ENCODE measurements at regions not wholly inside any gene's neighbourhood (a gene's known extent, or its start where the extent isn't known, plus 50 kb on each side); places are given as distances from the start of the nearest gene placed in this dataset.

- Mint-ChIP-seq H3K4me3 (no peak overlapping the region), H3K4me1 (no peaks in the 10 kb centered on the region), H3K27me3 (ENCODE audit: low read depth in 2 of 2) (peaks cover 2 to 57% of the 10 kb centered on the region in 2 donors), H3K9me3 (no peaks in the 10 kb centered on the region), H3K27ac (no peak overlapping the region), H3K36me3 (no peaks in the 10 kb centered on the region)
- intact Hi-C loops (cut with micrococcal nuclease), result no loop called here
- ATAC-seq (no peak), DNase-seq (no peak)
- Histone ChIP-seq H3K4me3 (ENCODE audit: low read length) (no peak overlapping the region), H3K4me1 (ENCODE audit: control insufficient read depth, insufficient read depth, low read length) (no peaks in the 10 kb centered on the region), H3K27ac (ENCODE audit: low read length) (no peak overlapping the region), H3K36me3 (ENCODE audit: control insufficient read depth, insufficient read depth, low read length) (no peaks in the 10 kb centered on the region), H3K9me3 (ENCODE audit: control insufficient read depth, insufficient read depth, low read length) (no peaks in the 10 kb centered on the region), H3K27me3 (ENCODE audit: control insufficient read depth, insufficient read depth, low read length) (peaks cover 2% of the 10 kb centered on the region)
- TF ChIP-seq CTCF (IDR thresholded peaks at IDR 0.05), result no peak
Measured at GRCh38 chr10:8556321-8556720, 501.8 kb downstream of the GATA3 start.

GRCh38 chr10:8563478-8563877 lies 509.0 kb downstream of the GATA3 start:
- ATAC-seq (peak in 1 of 3 donors; percentile 73), DNase-seq (no peak)
- Mint-ChIP-seq H3K4me3 (no peak overlapping the region), H3K4me1 (no peaks in the 10 kb centered on the region), H3K27me3 (ENCODE audit: low read depth in 2 of 2) (peaks cover 16 to 71% of the 10 kb centered on the region in 2 donors), H3K36me3 (no peaks in the 10 kb centered on the region), H3K27ac (no peak overlapping the region), H3K9me3 (no peaks in the 10 kb centered on the region)
- Histone ChIP-seq H3K9me3 (ENCODE audit: control insufficient read depth, insufficient read depth, low read length) (no peaks in the 10 kb centered on the region), H3K27me3 (ENCODE audit: control insufficient read depth, insufficient read depth, low read length) (no peaks in the 10 kb centered on the region), H3K4me1 (ENCODE audit: control insufficient read depth, insufficient read depth, low read length) (no peaks in the 10 kb centered on the region), H3K4me3 (ENCODE audit: low read length) (no peak overlapping the region), H3K27ac (ENCODE audit: low read length) (no peak overlapping the region), H3K36me3 (ENCODE audit: control insufficient read depth, insufficient read depth, low read length) (no peaks in the 10 kb centered on the region)
- TF ChIP-seq CTCF (IDR thresholded peaks at IDR 0.05), result no peak
- intact Hi-C loops (cut with micrococcal nuclease), result no loop called here
- WGBS (ENCODE audit: insufficient coverage), result 97% methylated on average over 7 of the region's 7 CpGs

DNA sequence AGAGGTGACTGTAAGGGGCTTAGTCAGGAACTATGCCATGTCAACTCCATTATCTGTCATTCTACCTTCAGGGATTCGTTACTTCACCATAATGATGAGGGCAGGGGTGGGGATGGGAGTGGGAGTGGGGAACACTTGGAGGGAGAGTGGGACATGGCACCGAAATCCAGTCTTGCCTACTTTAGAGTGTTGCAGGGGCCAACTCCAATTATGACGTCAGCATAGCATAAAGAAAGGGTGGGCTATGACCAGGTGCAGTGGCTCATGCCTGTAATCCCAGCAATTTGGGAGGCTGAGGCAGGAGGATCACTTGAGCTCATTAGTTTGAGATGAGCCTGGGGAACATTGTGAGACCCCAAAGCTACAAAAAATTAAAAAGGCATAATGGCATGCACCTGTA lies 512.2 kb downstream of the GATA3 start:
- Histone ChIP-seq H3K27ac (ENCODE audit: low read length) (no peak overlapping the region), H3K9me3 (ENCODE audit: control insufficient read depth, insufficient read depth, low read length) (no peaks in the 10 kb centered on the region), H3K4me1 (ENCODE audit: control insufficient read depth, insufficient read depth, low read length) (no peaks in the 10 kb centered on the region), H3K27me3 (ENCODE audit: control insufficient read depth, insufficient read depth, low read length) (no peaks in the 10 kb centered on the region), H3K36me3 (ENCODE audit: control insufficient read depth, insufficient read depth, low read length) (no peaks in the 10 kb centered on the region), H3K4me3 (ENCODE audit: low read length) (no peak overlapping the region)
- TF ChIP-seq CTCF (IDR thresholded peaks at IDR 0.05), result no peak
- Mint-ChIP-seq H3K27me3 (ENCODE audit: low read depth in 2 of 2) (peaks cover 15 to 59% of the 10 kb centered on the region in 2 donors), H3K4me3 (no peak overlapping the region), H3K4me1 (no peaks in the 10 kb centered on the region), H3K9me3 (no peaks in the 10 kb centered on the region), H3K27ac (no peak overlapping the region), H3K36me3 (no peaks in the 10 kb centered on the region)
- WGBS (ENCODE audit: insufficient coverage), result 86% methylated on average over 2 of the region's 3 CpGs
- ATAC-seq (no peak), DNase-seq (no peak)
- intact Hi-C loops (cut with micrococcal nuclease), result no loop called here

- intact Hi-C loops (cut with micrococcal nuclease), result no loop called here
- WGBS (ENCODE audit: insufficient coverage), result 97% methylated on average over 3 of the region's 4 CpGs
Measured at GRCh38 chr10:8568401-8568800, 513.9 kb downstream of the GATA3 start.

More at GRCh38 chr10:8568401-8568800, 513.9 kb downstream of the GATA3 start:
- H3K27me3 ChIP-seq (ENCODE audit: control insufficient read depth, insufficient read depth, low read length), result no peaks in the 10 kb centered on the region
- Mint-ChIP-seq H3K9me3 (no peaks in the 10 kb centered on the region), H3K27ac (no peak overlapping the region), H3K27me3 (ENCODE audit: low read depth in 2 of 2) (peaks cover 9 to 64% of the 10 kb centered on the region in 2 donors), H3K4me3 (no peak overlapping the region), H3K36me3 (no peaks in the 10 kb centered on the region), H3K4me1 (no peaks in the 10 kb centered on the region)
- no peak for ATAC-seq
- H3K9me3 ChIP-seq (ENCODE audit: control insufficient read depth, insufficient read depth, low read length), result no peaks in the 10 kb centered on the region
- no peak overlapping the region for H3K4me3 ChIP-seq (ENCODE audit: low read length)
- no peak for TF ChIP-seq CTCF (IDR thresholded peaks at IDR 0.05)
- H3K36me3 ChIP-seq (ENCODE audit: control insufficient read depth, insufficient read depth, low read length), result no peaks in the 10 kb centered on the region
- no peak overlapping the region for H3K27ac ChIP-seq (ENCODE audit: low read length)
- no peaks in the 10 kb centered on the region for H3K4me1 ChIP-seq (ENCODE audit: control insufficient read depth, insufficient read depth, low read length)
- no peak for DNase-seq
